HEK293 (cell line): ENCODE measurements at regions not wholly inside any gene's neighbourhood (a gene's known extent, or its start where the extent isn't known, plus 50 kb on each side); places are given as distances from the start of the nearest gene placed in this dataset.

Experiments used
- TCF7L2 ChIP-seq: IDR thresholded peaks from 2 replicates; pipeline ENCODE4 v1.6.1; 2011; ENCODE audit warnings: low read depth, mild to moderate bottlenecking, inconsistent platforms, low read length, moderate library complexity, borderline replicate concordance
- ZNF274 ChIP-seq, 2 experiments: fragments of 200-500 bp in 1 of 2; fragments of 450-650 bp in 1 of 2; sonication (Bioruptor generic) in 1 of 2; formaldehyde crosslinking in 1 of 2; IDR thresholded peaks; 2 replicates each; pipeline versions ENCODE4 v1.5.1 to v1.6.1; 2014 to 2016; ENCODE audit warnings: borderline replicate concordance in 1 of 2, inconsistent platforms in 1 of 2, low read length in 1 of 2, missing biosample characterization in 1 of 2, missing genetic modification characterization in 1 of 2
- ZNF324 ChIP-seq: fragments of 450-650 bp; formaldehyde crosslinking; IDR thresholded peaks from 2 replicates; pipeline ENCODE4 v1.5.1; 2016; ENCODE audit warnings: missing biosample characterization, missing genetic modification characterization
- ZNF404 ChIP-seq: fragments of 450-650 bp; formaldehyde crosslinking; IDR thresholded peaks from 2 replicates; pipeline ENCODE4 v1.5.1; 2017; ENCODE audit warnings: missing biosample characterization, missing genetic modification characterization
- TF ChIP-seq, protein P1 (sequence below): fragments of 450-650 bp; IDR thresholded peaks from 2 replicates; pipeline ENCODE4 v1.5.1; 2018; ENCODE audit warnings: missing biosample characterization, missing genetic modification characterization
- TF ChIP-seq, protein P2 (sequence below): fragments of 450-650 bp; formaldehyde crosslinking; IDR thresholded peaks from 2 replicates; pipeline ENCODE4 v1.5.1; 2016; ENCODE audit warnings: missing biosample characterization, missing genetic modification characterization, borderline replicate concordance
- TF ChIP-seq, protein P3 (sequence below): fragments of 450-650 bp; formaldehyde crosslinking; IDR thresholded peaks from 2 replicates; pipeline ENCODE4 v1.5.1; 2016; ENCODE audit warnings: missing biosample characterization, missing genetic modification characterization

DNA sequence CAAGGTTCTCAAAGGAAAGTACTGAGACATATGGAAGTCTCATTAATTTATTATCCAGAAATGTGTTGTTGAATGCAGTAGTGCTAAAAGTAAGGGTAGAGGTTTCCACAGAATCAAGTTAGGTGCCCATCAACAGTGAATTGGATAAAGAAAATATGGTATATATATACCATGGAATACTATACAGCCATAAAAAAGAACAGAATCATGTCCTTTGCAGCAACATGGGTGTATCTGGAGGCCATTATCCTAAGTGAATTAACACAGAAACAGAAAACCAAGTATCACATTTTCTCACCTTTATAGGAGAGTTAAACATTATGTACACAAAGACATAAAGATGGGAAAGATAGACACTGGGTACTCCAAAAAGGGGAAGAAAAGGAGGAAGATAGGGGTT lies 149.9 kb upstream of the RASSF8 start:
- TF ChIP-seq, protein P1, sequence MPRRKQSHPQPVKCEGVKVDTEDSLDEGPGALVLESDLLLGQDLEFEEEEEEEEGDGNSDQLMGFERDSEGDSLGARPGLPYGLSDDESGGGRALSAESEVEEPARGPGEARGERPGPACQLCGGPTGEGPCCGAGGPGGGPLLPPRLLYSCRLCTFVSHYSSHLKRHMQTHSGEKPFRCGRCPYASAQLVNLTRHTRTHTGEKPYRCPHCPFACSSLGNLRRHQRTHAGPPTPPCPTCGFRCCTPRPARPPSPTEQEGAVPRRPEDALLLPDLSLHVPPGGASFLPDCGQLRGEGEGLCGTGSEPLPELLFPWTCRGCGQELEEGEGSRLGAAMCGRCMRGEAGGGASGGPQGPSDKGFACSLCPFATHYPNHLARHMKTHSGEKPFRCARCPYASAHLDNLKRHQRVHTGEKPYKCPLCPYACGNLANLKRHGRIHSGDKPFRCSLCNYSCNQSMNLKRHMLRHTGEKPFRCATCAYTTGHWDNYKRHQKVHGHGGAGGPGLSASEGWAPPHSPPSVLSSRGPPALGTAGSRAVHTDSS (tag by site-specific recombination) = no peak
- TF ChIP-seq, protein P2, sequence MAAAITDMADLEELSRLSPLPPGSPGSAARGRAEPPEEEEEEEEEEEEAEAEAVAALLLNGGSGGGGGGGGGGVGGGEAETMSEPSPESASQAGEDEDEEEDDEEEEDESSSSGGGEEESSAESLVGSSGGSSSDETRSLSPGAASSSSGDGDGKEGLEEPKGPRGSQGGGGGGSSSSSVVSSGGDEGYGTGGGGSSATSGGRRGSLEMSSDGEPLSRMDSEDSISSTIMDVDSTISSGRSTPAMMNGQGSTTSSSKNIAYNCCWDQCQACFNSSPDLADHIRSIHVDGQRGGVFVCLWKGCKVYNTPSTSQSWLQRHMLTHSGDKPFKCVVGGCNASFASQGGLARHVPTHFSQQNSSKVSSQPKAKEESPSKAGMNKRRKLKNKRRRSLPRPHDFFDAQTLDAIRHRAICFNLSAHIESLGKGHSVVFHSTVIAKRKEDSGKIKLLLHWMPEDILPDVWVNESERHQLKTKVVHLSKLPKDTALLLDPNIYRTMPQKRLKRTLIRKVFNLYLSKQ = no peak
- TF ChIP-seq ZNF274 (IDR thresholded peaks at IDR 0.05; ENCODE audit: low read length) = no peak
- TF ChIP-seq ZNF274 (tag by site-specific recombination; IDR thresholded peaks at IDR 0.05; ENCODE audit: borderline replicate concordance) = no peak
- TF ChIP-seq, protein P3, sequence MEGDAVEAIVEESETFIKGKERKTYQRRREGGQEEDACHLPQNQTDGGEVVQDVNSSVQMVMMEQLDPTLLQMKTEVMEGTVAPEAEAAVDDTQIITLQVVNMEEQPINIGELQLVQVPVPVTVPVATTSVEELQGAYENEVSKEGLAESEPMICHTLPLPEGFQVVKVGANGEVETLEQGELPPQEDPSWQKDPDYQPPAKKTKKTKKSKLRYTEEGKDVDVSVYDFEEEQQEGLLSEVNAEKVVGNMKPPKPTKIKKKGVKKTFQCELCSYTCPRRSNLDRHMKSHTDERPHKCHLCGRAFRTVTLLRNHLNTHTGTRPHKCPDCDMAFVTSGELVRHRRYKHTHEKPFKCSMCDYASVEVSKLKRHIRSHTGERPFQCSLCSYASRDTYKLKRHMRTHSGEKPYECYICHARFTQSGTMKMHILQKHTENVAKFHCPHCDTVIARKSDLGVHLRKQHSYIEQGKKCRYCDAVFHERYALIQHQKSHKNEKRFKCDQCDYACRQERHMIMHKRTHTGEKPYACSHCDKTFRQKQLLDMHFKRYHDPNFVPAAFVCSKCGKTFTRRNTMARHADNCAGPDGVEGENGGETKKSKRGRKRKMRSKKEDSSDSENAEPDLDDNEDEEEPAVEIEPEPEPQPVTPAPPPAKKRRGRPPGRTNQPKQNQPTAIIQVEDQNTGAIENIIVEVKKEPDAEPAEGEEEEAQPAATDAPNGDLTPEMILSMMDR (tag by site-specific recombination) = no peak
- TF ChIP-seq ZNF324 (tag by site-specific recombination) = no peak
- no peak for TF ChIP-seq TCF7L2
- no peak for TF ChIP-seq ZNF404 (tag by site-specific recombination)
